HG03095 (cell line): ENCODE measurements at regions not wholly inside any gene's neighbourhood (a gene's known extent, or its start where the extent isn't known, plus 50 kb on each side); places are given as distances from the start of the nearest gene placed in this dataset.
A peak's percentile ranks its signal among the peaks of the same experiment; 100 is the strongest.
"Not testable (repeated sequence)": the region's sequence is repeated elsewhere in the genome, so short reads cannot be mapped to it uniquely, and the experiment has no call there.

Source experiments
- ATAC-seq: cut with Tn5 transposase; IDR thresholded peaks from one replicate; pipeline ENCODE4 v1.9.1; 2021; ENCODE audit warnings: moderate library complexity; ENCODE audit not compliant: unreplicated experiment

DNA sequence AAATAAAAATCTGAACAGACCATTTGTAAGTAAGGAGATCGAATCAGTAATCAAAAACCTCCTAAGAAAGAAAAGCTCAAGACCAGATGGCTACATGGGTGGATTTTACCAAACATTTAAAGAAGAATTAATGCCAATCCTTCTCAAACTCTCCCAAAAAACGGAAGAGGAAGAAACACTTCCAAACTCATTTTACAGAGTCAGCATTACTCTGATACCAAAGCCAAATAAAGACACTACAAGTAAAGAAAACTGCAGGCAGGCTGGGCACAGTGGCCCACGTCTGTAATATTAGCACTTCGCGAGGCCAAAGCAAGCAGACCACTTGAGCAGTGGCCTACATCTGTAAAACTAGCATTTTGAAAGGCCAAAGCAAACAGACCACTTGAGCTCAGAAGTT lies 159.8 kb downstream of the DPY19L2 start:
- ATAC-seq = no peak

DNA sequence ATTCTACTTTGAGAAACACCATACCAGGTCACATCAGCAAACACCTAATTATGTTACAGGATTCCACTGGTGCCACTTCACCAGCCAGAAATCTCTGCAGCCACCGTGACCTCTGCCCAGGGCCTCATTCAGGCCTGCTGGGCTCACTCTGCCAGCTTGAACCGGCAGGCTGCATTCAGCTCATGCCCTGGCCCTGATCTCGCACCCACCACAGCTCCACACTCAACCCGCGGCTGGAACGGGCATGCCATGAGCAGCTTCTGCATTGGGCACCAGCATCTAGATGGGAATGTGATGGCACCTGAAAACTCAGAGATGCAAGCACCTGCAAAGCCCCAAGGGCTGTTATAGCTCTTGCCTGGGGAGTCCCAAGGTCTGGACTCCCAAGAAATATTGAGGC lies 168.7 kb downstream of the DPY19L2 start:
- no peak for ATAC-seq

DNA sequence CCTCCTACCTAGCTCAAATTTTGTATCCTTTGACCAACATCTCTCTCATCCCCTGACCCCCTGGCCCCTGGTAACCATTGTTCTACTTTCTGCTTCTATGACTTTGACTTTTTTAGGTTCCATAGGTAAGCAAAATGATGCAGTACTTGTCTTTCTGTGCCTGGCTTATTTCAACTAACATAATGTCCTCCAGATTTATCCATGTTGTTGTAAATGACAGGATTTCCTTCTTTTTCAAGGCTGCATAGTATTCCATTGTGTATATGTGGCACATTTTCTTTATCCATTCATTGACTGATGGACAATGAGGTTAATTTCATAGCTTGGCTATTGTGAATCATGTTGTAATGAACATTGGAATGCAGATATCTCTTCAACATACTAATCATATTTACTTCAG lies 170.1 kb downstream of the DPY19L2 start:
- no peak for ATAC-seq

GRCh38 chr12:63496654-63497053 lies 171.6 kb downstream of the DPY19L2 start:
- no peak for ATAC-seq

GRCh38 chr12:63495974-63496373 lies 172.3 kb downstream of the DPY19L2 start:
- no peak for ATAC-seq

GRCh38 chr12:63493357-63493756 lies 174.9 kb downstream of the DPY19L2 start:
- not testable (repeated sequence) for ATAC-seq

GRCh38 chr12:63480186-63480585 lies 188.1 kb downstream of the DPY19L2 start:
- no peak for ATAC-seq

DNA sequence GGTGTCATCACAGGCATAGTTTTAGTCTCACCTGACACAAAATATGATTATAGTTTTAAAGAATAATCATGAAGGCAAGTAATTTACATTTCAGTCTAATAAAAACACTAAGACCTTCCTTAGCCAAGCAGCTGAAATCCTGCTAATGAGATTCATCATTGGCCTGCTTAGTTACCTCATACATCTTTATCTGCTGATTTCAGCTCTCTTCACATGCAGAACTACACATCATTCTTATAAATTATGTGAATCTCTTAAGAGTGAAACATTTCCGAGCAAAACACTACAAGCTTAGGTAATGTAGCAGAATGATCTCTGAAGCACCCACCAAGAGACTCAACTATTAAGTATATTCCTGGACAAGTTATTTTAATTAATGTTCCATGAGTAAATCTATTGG lies 198.1 kb downstream of the DPY19L2 start:
- no peak for ATAC-seq

GRCh38 chr12:63467951-63468350 lies 200.3 kb downstream of the DPY19L2 start:
- no peak for ATAC-seq

DNA sequence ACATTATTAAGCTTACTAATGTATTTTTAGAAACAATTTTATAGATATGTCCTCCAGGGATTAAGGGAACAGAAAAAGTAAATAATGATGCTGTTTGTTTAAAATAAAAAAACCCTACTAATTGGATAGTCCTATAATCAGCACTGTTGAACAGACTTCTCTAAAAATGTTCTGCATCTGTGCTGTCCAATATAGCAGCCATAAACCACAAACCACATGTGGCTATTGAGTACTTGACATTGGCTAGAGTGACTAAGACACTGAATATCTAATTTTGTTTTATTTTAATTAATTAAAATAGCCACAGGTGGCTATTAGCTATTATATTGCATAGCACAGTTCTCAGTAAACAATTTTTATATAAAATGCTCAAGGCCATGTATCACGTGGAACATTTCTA lies 210.4 kb downstream of the DPY19L2 start:
- no peak for ATAC-seq

GRCh38 chr12:63457428-63457827 lies 210.9 kb downstream of the DPY19L2 start:
- ATAC-seq = no peak

DNA sequence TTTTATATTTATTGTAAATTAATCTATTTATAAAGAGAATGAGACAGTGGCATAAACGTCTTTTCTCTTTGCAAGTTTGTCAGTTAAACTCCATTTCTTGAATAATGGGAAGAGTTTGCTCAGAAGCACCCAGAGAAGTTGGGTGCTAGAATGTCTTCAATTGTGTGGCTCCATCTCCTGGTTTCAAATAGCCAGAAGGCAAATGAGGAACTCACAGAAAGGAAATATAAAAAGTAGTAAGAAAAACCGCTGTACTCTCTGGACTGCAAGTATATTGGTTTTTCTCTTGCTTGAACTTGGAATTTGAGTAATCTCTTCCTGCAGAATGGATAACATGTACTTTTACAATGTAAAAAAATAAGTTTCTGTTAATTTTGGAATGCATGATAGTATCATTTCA lies 217.5 kb downstream of the DPY19L2 start:
- ATAC-seq = no peak

DNA sequence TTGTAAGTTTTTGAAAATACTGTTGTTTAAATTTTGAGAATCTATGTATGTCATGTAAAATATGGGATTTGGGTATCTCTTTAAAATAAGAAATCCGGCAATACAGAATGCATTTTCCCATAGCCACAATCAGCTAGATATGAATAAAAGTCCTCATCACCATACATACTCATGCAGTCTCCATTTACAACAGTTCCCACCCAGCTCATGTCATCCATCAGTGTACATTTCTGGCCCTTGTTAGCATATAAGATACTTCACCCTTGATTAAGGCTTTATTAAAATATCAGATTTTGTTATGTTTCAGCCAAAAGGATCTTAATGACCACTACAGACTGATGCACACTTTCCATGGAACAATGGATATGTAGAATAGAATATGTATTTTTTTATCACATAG lies 218.0 kb downstream of the DPY19L2 start:
- no peak for ATAC-seq

DNA sequence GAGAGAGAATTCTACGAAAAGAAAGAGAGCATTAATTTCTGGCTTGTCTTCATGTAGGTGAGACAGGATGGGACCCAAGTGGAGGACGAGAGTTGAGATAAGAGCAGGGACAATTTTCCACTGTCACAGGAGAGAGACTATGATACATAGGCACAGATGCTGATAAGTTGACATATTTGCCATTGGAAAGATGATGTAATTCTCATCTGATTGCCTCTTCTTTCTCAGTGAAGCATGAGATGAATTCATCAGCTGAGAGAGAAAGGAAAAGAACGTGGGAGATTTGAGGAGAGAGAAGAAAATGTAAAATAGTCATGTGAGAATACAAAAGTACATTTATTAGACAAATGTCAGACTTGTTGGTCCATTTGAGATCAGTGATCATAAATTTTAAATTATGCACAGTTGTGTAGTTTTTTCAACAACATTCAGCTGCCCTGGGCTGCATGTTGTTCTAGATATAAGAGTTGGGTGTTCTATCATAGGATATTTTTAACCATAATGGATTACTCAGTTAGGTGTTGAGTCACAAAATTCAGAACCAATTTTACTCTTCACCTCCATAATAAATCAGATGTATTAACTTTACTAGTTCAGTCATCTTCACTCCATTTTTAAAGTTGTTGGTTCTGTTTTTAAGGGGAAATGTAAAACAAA lies 222.9 kb downstream of the DPY19L2 start:
- no peak for ATAC-seq

GRCh38 chr12:63440048-63440447 lies 228.2 kb downstream of the DPY19L2 start:
- ATAC-seq = no peak

GRCh38 chr12:63434384-63434783 lies 233.9 kb downstream of the DPY19L2 start:
- ATAC-seq = not testable (repeated sequence)

DNA sequence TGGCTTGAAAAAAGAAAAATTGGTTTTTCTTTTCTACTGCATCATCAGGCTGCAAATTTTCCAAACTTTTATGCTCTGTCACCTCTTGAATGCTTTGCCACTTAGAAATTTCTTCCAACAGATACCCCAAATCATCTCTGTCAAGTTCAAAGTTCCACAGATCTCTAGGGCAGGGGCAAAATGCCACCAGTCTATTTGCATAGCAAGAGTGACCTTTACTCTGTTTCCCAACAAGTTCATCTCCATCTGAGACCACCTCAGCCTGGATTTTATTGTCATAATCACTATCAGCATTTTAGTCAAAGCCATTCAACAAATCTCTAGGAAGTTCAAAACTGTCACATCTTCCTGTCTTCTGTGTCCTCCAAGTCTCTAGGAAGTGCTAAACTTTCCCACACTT lies 240.3 kb downstream of the DPY19L2 start:
- not testable (repeated sequence) for ATAC-seq

DNA sequence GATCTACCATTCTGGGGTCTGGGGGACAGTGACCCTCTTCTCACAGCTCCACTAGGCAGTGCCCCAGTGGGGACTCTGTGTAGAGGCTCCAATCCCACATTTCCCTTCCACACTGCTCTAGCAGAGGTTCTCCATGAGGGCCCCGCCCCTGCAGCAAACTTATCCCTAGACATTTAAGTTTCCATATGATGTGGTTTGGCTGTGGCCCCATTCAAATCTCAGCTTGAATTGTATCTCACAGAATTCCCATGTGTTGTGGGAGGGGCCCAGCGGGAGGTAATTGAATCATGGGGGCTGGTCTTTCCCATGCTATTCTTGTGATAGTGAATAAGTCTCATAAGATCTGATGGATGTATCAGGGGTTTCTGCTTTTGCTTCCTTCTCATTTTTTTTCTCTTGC lies 241.3 kb downstream of the DPY19L2 start:
- not testable (repeated sequence) for ATAC-seq

- no peak for ATAC-seq
These were observed 243.6 kb downstream of the DPY19L2 start for GRCh38 chr12:63424671-63425070.

DNA sequence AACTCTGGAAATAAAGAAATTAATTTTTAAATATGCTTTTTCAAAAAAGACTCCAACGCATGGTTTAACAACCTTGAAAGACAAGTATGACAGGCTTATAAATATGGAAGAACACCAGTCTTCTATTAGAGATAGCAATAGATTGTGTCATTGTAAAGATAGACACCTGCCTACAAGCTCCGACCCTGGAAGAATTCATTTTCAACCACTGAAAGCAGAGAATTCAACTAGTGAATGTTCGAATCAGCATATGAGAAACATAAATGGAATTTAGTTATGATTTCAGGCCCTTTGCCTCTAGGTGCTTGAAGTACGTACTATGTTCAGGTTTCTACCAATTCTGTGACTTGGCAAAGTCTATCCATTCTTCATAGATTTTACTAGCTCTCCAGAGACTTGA lies 244.5 kb downstream of the DPY19L2 start:
- ATAC-seq = no peak

- ATAC-seq = peak; percentile 86
These were observed 248.1 kb downstream of the DPY19L2 start for GRCh38 chr12:63420206-63420644.

DNA sequence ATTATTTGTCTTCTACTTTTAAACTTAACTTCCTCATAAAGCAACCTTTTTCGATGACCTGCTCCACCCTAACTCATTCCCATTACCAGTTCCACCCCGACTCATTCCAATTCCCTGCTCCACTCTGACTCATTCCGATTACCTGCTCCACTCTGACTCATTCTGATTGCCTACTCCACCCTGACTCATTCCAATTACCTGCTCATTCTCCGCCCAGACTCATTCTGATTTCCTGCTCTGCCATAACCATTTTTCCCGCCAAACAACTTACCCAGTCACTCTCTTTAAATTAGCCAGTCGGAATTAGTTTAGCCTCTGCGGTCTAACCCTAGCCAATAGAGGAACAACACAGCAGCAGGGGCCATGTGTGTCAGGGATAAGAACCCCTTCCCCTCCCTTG lies 249.1 kb downstream of the DPY19L2 start:
- ATAC-seq = no peak

DNA sequence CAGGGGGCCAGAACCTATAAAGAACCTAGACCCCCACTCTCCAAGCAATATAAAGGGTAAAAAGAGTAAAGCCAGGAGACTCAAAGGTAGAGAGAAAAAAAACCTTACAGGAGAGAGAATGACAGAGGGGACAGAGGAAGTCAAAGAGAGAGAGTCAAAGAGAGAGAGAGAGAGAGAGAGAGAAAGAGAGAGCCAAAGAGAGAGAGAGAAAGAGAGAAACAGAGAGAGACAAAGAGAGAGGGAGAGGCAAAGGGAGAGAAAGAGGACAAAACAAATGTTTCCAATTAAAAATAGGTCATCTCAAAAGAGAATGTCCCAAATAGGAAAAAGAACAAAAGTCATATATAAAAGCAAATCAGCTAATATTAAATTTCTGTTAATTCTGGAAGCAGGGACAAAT lies 251.5 kb downstream of the DPY19L2 start:
- no peak for ATAC-seq
